ELR (cell line): ENCODE measurements at regions not wholly inside any gene's neighbourhood (a gene's known extent, or its start where the extent isn't known, plus 50 kb on each side); places are given as distances from the start of the nearest gene placed in this dataset.

Experiments
- DNase-seq: peaks from one replicate; pipeline ENCODE4 v3.0.0-alpha.2; 2015; ENCODE audit warnings: low read depth

GRCh38 chr13:111558700-111559088 lies 238.3 kb downstream of the TEX29 start:
- no peak for DNase-seq

- DNase-seq, result no peak
Measured at GRCh38 chr13:111559612-111560403, 239.4 kb downstream of the TEX29 start.

- no peak for DNase-seq
Measured at GRCh38 chr13:111561091-111561781, 240.8 kb downstream of the TEX29 start.

- no peak for DNase-seq
Measured at GRCh38 chr13:111562716-111563115, 242.3 kb downstream of the TEX29 start.

- DNase-seq, result no peak
Measured at GRCh38 chr13:111564606-111565005, 244.2 kb downstream of the TEX29 start.

- DNase-seq, result no peak
Measured at GRCh38 chr13:111565400-111565799, 245.0 kb downstream of the TEX29 start.

GRCh38 chr13:111566567-111566966 lies 246.1 kb downstream of the TEX29 start:
- DNase-seq, result no peak

- no peak for DNase-seq
Measured at GRCh38 chr13:111567637-111568036, 247.2 kb downstream of the TEX29 start.

- DNase-seq, result no peak
Measured at GRCh38 chr13:111568290-111568689, 247.8 kb downstream of the TEX29 start.

- no peak for DNase-seq
Measured at GRCh38 chr13:111570911-111571310, 250.5 kb downstream of the TEX29 start.

- DNase-seq, result no peak
Measured at GRCh38 chr13:111572956-111573761, 252.7 kb downstream of the TEX29 start.

- DNase-seq, result no peak
Measured at GRCh38 chr13:111573801-111574200, 253.4 kb downstream of the TEX29 start.

GRCh38 chr13:111575276-111575675 lies 254.8 kb downstream of the TEX29 start:
- no peak for DNase-seq

- no peak for DNase-seq
Measured at GRCh38 chr13:111575719-111576118, 255.3 kb downstream of the TEX29 start.

- no peak for DNase-seq
Measured at GRCh38 chr13:111577208-111577828, 256.9 kb downstream of the TEX29 start.

GRCh38 chr13:111577956-111578605 lies 257.6 kb downstream of the TEX29 start:
- DNase-seq, result no peak

- no peak for DNase-seq
Measured at GRCh38 chr13:111584101-111584672, 263.7 kb downstream of the TEX29 start.

- DNase-seq, result no peak
Measured at GRCh38 chr13:111584870-111585269, 264.4 kb downstream of the TEX29 start.

- DNase-seq, result no peak
Measured at GRCh38 chr13:111586291-111586690, 265.8 kb downstream of the TEX29 start.

GRCh38 chr13:111587249-111587648 lies 266.8 kb downstream of the TEX29 start:
- DNase-seq, result no peak

- no peak for DNase-seq
Measured at GRCh38 chr13:111589321-111589720, 268.9 kb downstream of the TEX29 start.
